CD4-positive, alpha-beta T cell (primary cell): ENCODE measurements at regions not wholly inside any gene's neighbourhood (a gene's known extent, or its start where the extent isn't known, plus 50 kb on each side); places are given as distances from the start of the nearest gene placed in this dataset.
"Not testable (repeated sequence)": the region's sequence is repeated elsewhere in the genome, so short reads cannot be mapped to it uniquely, and the experiment has no call there.

Experiments used
- ATAC-seq: fragments of 200-7000 bp; cut with Tn5 transposase; one replicate; pipeline ENCODE4 v1.10.0; 2022; ENCODE audit warnings: mild to moderate bottlenecking; ENCODE audit not compliant: poor library complexity
- CTCF ChIA-PET: fragments of 350-600 bp; sonication (Branson Sonifier 250); formaldehyde crosslinking; loops from one replicate; lab custom pipeline; 2021; ENCODE audit warnings: antibody characterized with exemption, inconsistent platforms; lab: Charles Lee
- POLR2A ChIA-PET: fragments of 350-600 bp; sonication (Branson Sonifier 250); formaldehyde crosslinking; loops from one replicate; lab custom pipeline; 2021; ENCODE audit warnings: antibody characterized with exemption, inconsistent platforms; lab: Charles Lee
- DNase-seq, 14 experiments: peaks; one replicate each; pipeline ENCODE4 v3.0.0-alpha.2; 2013 to 2020; ENCODE audit warnings: mixed read lengths in 2 of 14
- H3K27ac ChIP-seq, 2 donors: one replicate each; pipeline versions ENCODE4 v1.5.1 to v1.7.0; 2013; ENCODE audit warnings: low read length in 2 of 2, low read depth in 1 of 2, mild to moderate bottlenecking in 1 of 2
- H3K27me3 ChIP-seq, 2 experiments: 1 replicate in 1 of 2; 2 replicates in 1 of 2; pipeline versions ENCODE4 v1.6.1 to v1.7.0; 2013; ENCODE audit warnings: low read length in 2 of 2, control low read depth in 1 of 2, mild to moderate bottlenecking in 1 of 2, moderate library complexity in 1 of 2; ENCODE audit not compliant: insufficient read depth in 2 of 2, control insufficient read depth in 1 of 2
- H3K36me3 ChIP-seq: one replicate; pipeline ENCODE4 v1.6.1; 2013; ENCODE audit warnings: low read length, control low read depth; ENCODE audit not compliant: insufficient read depth
- H3K4me1 ChIP-seq: one replicate; pipeline ENCODE4 v1.6.1; 2013; ENCODE audit warnings: low read length, control low read depth; ENCODE audit not compliant: insufficient read depth
- H3K4me3 ChIP-seq: one replicate; pipeline ENCODE4 v1.5.1; 2013; ENCODE audit warnings: mild to moderate bottlenecking, low read length, moderate library complexity
- H3K9me3 ChIP-seq, 2 experiments: 1 replicate in 1 of 2; 2 replicates in 1 of 2; pipeline versions ENCODE4 v1.6.1 to v1.7.0; 2013; ENCODE audit warnings: low read length in 2 of 2, mild to moderate bottlenecking in 2 of 2, control low read depth in 1 of 2, moderate library complexity in 1 of 2; ENCODE audit not compliant: control insufficient read depth in 1 of 2, insufficient read depth in 1 of 2
- H3K27ac Mint-ChIP-seq: one replicate; pipeline ENCODE4 v1.8.0; 2020; ENCODE audit warnings: mixed read lengths
- H3K27me3 Mint-ChIP-seq: one replicate; pipeline ENCODE4 v1.8.0; 2021; ENCODE audit warnings: mixed read lengths
- H3K36me3 Mint-ChIP-seq: one replicate; pipeline ENCODE4 v1.8.0; 2021; ENCODE audit warnings: low read depth, mixed read lengths
- H3K4me1 Mint-ChIP-seq: one replicate; pipeline ENCODE4 v1.8.0; 2021; ENCODE audit warnings: low read depth, mixed read lengths
- H3K4me3 Mint-ChIP-seq: one replicate; pipeline ENCODE4 v1.8.0; 2020; ENCODE audit warnings: mild to moderate bottlenecking, mixed read lengths
- H3K9me3 Mint-ChIP-seq: one replicate; pipeline ENCODE4 v1.8.0; 2020; ENCODE audit warnings: mixed read lengths
- intact Hi-C, 2 experiments: fragments of 100-400 bp; cut with DNase I in 1 of 2; cut with micrococcal nuclease in 1 of 2; formaldehyde crosslinking; loops; one replicate each; pipeline versions ENCODE4 v1.15.1 to v1.9.0; 2023 to 2025; cut with DNase I, micrococcal nuclease
- TF ChIP-seq, protein P1 (sequence below): fragments of 200-600 bp; IDR thresholded peaks from one replicate; pipeline ENCODE4 v1.8.0; 2022; ENCODE audit warnings: antibody characterized with exemption, mild to moderate bottlenecking

DNA sequence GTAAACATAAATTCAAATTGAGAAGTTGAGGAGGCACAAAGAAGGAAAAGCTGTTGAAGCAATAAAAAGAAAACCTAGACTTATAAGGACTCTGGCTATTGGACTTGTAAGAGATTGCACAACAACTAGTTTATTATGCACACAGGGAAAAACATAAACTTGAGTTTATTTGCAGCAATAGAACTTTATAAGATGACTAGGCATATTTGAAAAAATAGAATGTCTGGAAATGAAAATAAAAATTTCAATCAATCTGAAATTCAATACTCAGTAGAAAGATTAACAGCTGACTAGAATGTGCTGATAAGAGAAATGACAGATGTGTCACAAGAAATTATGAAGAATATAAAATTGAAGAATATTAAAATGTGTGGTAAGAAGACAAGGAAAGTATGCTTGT is 505.4 kb upstream of the ZP4 start:
- ChIA-PET POLR2A (no interaction called here), CTCF (no interaction called here)

DNA sequence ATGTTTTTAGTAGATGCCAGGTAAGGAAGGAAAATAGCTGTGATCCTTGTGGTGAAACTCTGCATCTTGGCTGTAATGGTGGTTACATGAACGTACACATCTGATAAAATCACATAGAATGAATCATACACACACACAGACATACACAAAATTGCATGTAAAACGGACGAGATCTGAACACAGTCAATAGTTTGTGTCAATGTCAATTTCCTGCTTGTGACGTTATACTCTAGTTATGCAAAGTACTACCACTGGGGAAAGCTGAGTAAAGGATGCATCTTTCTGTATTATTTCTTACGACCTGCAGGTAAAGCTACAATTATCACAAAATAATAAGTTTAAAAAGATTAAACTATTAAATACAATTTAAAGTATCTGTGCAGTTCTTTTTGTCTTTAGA is 493.7 kb upstream of the ZP4 start:
- ChIA-PET CTCF (no interaction called here), POLR2A (no interaction called here)
- H3K27me3 Mint-ChIP-seq = no peaks in the 10 kb centered on the region
- no peaks in the 10 kb centered on the region for H3K4me1 ChIP-seq
- H3K27ac Mint-ChIP-seq = no peak overlapping the region
- ATAC-seq (no peak), DNase-seq (no peak)
- H3K36me3 ChIP-seq = no peaks in the 10 kb centered on the region
- TF ChIP-seq, protein P1, sequence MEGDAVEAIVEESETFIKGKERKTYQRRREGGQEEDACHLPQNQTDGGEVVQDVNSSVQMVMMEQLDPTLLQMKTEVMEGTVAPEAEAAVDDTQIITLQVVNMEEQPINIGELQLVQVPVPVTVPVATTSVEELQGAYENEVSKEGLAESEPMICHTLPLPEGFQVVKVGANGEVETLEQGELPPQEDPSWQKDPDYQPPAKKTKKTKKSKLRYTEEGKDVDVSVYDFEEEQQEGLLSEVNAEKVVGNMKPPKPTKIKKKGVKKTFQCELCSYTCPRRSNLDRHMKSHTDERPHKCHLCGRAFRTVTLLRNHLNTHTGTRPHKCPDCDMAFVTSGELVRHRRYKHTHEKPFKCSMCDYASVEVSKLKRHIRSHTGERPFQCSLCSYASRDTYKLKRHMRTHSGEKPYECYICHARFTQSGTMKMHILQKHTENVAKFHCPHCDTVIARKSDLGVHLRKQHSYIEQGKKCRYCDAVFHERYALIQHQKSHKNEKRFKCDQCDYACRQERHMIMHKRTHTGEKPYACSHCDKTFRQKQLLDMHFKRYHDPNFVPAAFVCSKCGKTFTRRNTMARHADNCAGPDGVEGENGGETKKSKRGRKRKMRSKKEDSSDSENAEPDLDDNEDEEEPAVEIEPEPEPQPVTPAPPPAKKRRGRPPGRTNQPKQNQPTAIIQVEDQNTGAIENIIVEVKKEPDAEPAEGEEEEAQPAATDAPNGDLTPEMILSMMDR = no peak
- peaks cover 0 to 3% of the 10 kb centered on the region in 2 experiments for H3K9me3 ChIP-seq
- intact Hi-C loops = no loop called here
- H3K27ac ChIP-seq = no peak overlapping the region
- H3K27me3 ChIP-seq = no peaks in the 10 kb centered on the region
- no peaks in the 10 kb centered on the region for H3K36me3 Mint-ChIP-seq
- peaks cover 2% of the 10 kb centered on the region for H3K9me3 Mint-ChIP-seq
- H3K4me1 Mint-ChIP-seq = no peaks in the 10 kb centered on the region
- no peak overlapping the region for H3K4me3 ChIP-seq
- H3K4me3 Mint-ChIP-seq = no peak overlapping the region

More for the DNA sequence above, 505.4 kb upstream of the ZP4 start:
- Histone ChIP-seq H3K36me3 (no peaks in the 10 kb centered on the region), H3K27ac (no peak overlapping the region), H3K27me3 (no peaks in the 10 kb centered on the region), H3K9me3 (peaks cover 5 to 13% of the 10 kb centered on the region in 2 experiments), H3K4me1 (no peaks in the 10 kb centered on the region), H3K4me3 (no peak overlapping the region)
- no peak overlapping the region for H3K4me3 Mint-ChIP-seq
- no peaks in the 10 kb centered on the region for H3K27me3 Mint-ChIP-seq
- no peaks in the 10 kb centered on the region for H3K36me3 Mint-ChIP-seq
- ATAC-seq (no peak), DNase-seq (no peak)
- H3K4me1 Mint-ChIP-seq = no peaks in the 10 kb centered on the region
- intact Hi-C loops = no loop called here
- H3K27ac Mint-ChIP-seq = no peak overlapping the region
- TF ChIP-seq, protein P1 = no peak
- peaks cover 2% of the 10 kb centered on the region for H3K9me3 Mint-ChIP-seq

DNA sequence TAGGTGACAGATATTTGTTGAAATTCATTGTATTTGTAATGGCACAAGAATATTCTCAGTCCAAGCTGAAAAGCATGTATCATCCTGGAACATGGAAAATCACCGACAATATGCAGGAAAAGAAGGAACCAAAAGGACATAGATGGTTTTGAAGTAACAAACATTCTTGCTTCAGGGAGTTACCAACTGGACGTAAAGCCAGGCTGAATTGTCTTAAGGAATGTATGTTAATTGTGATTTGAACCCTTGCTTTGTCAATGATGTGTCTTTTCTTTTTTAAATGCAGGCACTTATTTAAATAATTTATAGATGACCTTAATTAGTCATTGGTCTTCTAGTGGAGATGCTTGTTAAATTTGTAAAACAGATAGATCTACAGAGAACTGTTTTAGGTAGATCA is 489.4 kb upstream of the ZP4 start:
- TF ChIP-seq, protein P1 = no peak
- ATAC-seq (no peak), DNase-seq (no peak)
- H3K27me3 Mint-ChIP-seq = no peaks in the 10 kb centered on the region
- H3K9me3 Mint-ChIP-seq = no peaks in the 10 kb centered on the region
- Histone ChIP-seq H3K27me3 (no peaks in the 10 kb centered on the region), H3K9me3 (peaks cover 0 to 3% of the 10 kb centered on the region in 2 experiments), H3K4me3 (no peak overlapping the region), H3K27ac (no peak overlapping the region), H3K36me3 (no peaks in the 10 kb centered on the region), H3K4me1 (no peaks in the 10 kb centered on the region)
- H3K36me3 Mint-ChIP-seq = no peaks in the 10 kb centered on the region
- intact Hi-C loops = no loop called here
- CTCF ChIA-PET = no interaction called here
- no peak overlapping the region for H3K27ac Mint-ChIP-seq
- POLR2A ChIA-PET = no interaction called here
- H3K4me3 Mint-ChIP-seq = no peak overlapping the region
- H3K4me1 Mint-ChIP-seq = no peaks in the 10 kb centered on the region

DNA sequence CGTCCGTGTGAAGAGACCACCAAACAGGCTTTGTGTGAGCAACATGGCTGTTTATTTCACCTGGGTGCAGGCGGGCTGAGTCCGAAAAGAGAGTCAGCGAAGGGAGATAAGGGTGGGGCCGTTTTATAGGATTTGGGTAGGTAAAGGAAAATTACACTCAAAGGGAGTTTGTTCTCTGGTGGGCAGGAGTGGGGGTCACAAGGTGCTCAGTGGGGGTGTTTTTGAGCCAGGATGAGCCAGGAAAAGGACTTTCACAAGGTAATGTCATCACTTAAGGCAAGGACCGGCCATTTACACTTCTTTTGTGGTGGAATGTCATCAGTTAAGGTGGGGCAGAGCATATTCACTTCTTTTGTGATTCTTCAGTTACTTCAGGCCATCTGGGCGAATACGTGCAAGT is 488.7 kb upstream of the ZP4 start:
- POLR2A ChIA-PET, H3K9me3 ChIP-seq, intact Hi-C loops, H3K4me1 ChIP-seq, H3K27me3 Mint-ChIP-seq, H3K4me3 Mint-ChIP-seq, DNase-seq, CTCF ChIA-PET, ATAC-seq, H3K36me3 Mint-ChIP-seq, H3K36me3 ChIP-seq, H3K27ac Mint-ChIP-seq, H3K4me3 ChIP-seq, H3K4me1 Mint-ChIP-seq, H3K27ac ChIP-seq, H3K9me3 Mint-ChIP-seq, H3K27me3 ChIP-seq: not testable (repeated sequence)
